ENCODE measurements at regions not wholly inside any gene's neighbourhood (a gene's known extent, or its start where the extent isn't known, plus 50 kb on each side); places are given as distances from the start of the nearest gene placed in this dataset.
"Not testable (repeated sequence)": the region's sequence is repeated elsewhere in the genome, so short reads cannot be mapped to it uniquely, and the experiment has no call there.

GRCh38 chr3:31319332-31319731 is 213.4 kb upstream of the STT3B start:
- Histone ChIP-seq H3K79me2 (ENCODE audit: insufficient read depth, low read length) (no peaks in the 10 kb centered on the region), H3K4me3 (ENCODE audit: low read depth, low read length, poor library complexity, severe bottlenecking) (no peak overlapping the region), H2AFZ (ENCODE audit: low read length) (no peak overlapping the region), H3K4me2 (ENCODE audit: low read length) (no peak overlapping the region), H3K4me1 (ENCODE audit: insufficient read depth, low read length, severe bottlenecking) (no peaks in the 10 kb centered on the region), H3F3A (ENCODE audit: insufficient read depth, low read length) (no peaks in the 10 kb centered on the region), H3K9ac (ENCODE audit: low read length) (no peak overlapping the region), H3K27me3 (ENCODE audit: insufficient read depth, low read length) (no peaks in the 10 kb centered on the region), H3K9me3 (ENCODE audit: low read length) (no peaks in the 10 kb centered on the region), H3K36me3 (ENCODE audit: insufficient read depth, low read length) (no peaks in the 10 kb centered on the region), H4K20me1 (ENCODE audit: insufficient read depth, low read length) (no peaks in the 10 kb centered on the region), H3K9me2 (ENCODE audit: low read depth, low read length) (no peaks in the 10 kb centered on the region), H3K27ac (ENCODE audit: low read depth, low read length, poor library complexity, severe bottlenecking) (no peak overlapping the region)
- no peak for TF ChIP-seq EZH2 (IDR thresholded peaks at IDR 0.05; ENCODE audit: borderline replicate concordance, low read length)
- TF ChIP-seq, protein P1, sequence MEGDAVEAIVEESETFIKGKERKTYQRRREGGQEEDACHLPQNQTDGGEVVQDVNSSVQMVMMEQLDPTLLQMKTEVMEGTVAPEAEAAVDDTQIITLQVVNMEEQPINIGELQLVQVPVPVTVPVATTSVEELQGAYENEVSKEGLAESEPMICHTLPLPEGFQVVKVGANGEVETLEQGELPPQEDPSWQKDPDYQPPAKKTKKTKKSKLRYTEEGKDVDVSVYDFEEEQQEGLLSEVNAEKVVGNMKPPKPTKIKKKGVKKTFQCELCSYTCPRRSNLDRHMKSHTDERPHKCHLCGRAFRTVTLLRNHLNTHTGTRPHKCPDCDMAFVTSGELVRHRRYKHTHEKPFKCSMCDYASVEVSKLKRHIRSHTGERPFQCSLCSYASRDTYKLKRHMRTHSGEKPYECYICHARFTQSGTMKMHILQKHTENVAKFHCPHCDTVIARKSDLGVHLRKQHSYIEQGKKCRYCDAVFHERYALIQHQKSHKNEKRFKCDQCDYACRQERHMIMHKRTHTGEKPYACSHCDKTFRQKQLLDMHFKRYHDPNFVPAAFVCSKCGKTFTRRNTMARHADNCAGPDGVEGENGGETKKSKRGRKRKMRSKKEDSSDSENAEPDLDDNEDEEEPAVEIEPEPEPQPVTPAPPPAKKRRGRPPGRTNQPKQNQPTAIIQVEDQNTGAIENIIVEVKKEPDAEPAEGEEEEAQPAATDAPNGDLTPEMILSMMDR (IDR thresholded peaks at IDR 0.05; ENCODE audit: low read length), result no peak

- no peaks in the 10 kb centered on the region for H4K20me1 ChIP-seq (ENCODE audit: insufficient read depth, low read length)
- H3K4me2 ChIP-seq (ENCODE audit: low read length), result no peak overlapping the region
- no peaks in the 10 kb centered on the region for H3F3A ChIP-seq (ENCODE audit: insufficient read depth, low read length)
- no peak overlapping the region for H3K27ac ChIP-seq (ENCODE audit: low read depth, low read length, poor library complexity, severe bottlenecking)
- no peaks in the 10 kb centered on the region for H3K79me2 ChIP-seq (ENCODE audit: insufficient read depth, low read length)
- H3K9me3 ChIP-seq (ENCODE audit: low read length), result no peaks in the 10 kb centered on the region
- H3K4me1 ChIP-seq (ENCODE audit: insufficient read depth, low read length, severe bottlenecking), result no peaks in the 10 kb centered on the region
- H3K27me3 ChIP-seq (ENCODE audit: insufficient read depth, low read length), result no peaks in the 10 kb centered on the region
- no peaks in the 10 kb centered on the region for H3K9me2 ChIP-seq (ENCODE audit: low read depth, low read length)
- TF ChIP-seq, protein P1 (IDR thresholded peaks at IDR 0.05; ENCODE audit: low read length), result no peak
- no peak for TF ChIP-seq EZH2 (IDR thresholded peaks at IDR 0.05; ENCODE audit: borderline replicate concordance, low read length)
- H3K9ac ChIP-seq (ENCODE audit: low read length), result no peak overlapping the region
- H2AFZ ChIP-seq (ENCODE audit: low read length), result no peak overlapping the region
- H3K36me3 ChIP-seq (ENCODE audit: insufficient read depth, low read length), result no peaks in the 10 kb centered on the region
- H3K4me3 ChIP-seq (ENCODE audit: low read depth, low read length, poor library complexity, severe bottlenecking), result no peak overlapping the region
These were observed 211.1 kb upstream of the STT3B start for GRCh38 chr3:31321620-31322019.

DNA sequence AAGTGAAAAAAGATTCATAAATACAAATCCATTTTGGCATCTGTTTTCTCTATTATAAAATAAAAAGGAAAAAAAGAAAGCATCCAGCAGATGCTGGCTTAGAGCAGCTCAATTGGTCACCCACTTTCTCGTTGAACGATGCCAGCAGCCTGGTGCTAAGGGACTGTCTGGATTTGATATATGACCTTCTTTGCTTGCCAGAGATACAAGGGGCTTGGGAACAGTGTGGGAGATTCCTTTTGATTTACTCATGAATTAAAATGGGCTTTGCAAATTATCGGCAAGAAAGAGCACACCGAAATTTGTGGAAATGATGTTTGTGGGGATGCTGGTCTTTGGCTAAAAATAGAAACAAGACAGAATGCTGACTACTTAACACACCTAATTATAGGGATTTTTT is 210.3 kb upstream of the STT3B start:
- no peaks in the 10 kb centered on the region for H3K4me1 ChIP-seq (ENCODE audit: insufficient read depth, low read length, severe bottlenecking)
- H3F3A ChIP-seq (ENCODE audit: insufficient read depth, low read length), result no peaks in the 10 kb centered on the region
- H3K9me2 ChIP-seq (ENCODE audit: low read depth, low read length), result no peaks in the 10 kb centered on the region
- no peak overlapping the region for H3K4me2 ChIP-seq (ENCODE audit: low read length)
- H3K27me3 ChIP-seq (ENCODE audit: insufficient read depth, low read length), result no peaks in the 10 kb centered on the region
- no peak overlapping the region for H3K9ac ChIP-seq (ENCODE audit: low read length)
- H2AFZ ChIP-seq (ENCODE audit: low read length), result no peak overlapping the region
- H3K9me3 ChIP-seq (ENCODE audit: low read length), result no peaks in the 10 kb centered on the region
- no peak overlapping the region for H3K27ac ChIP-seq (ENCODE audit: low read depth, low read length, poor library complexity, severe bottlenecking)
- no peak overlapping the region for H3K4me3 ChIP-seq (ENCODE audit: low read depth, low read length, poor library complexity, severe bottlenecking)
- H3K36me3 ChIP-seq (ENCODE audit: insufficient read depth, low read length), result no peaks in the 10 kb centered on the region
- no peaks in the 10 kb centered on the region for H3K79me2 ChIP-seq (ENCODE audit: insufficient read depth, low read length)
- H4K20me1 ChIP-seq (ENCODE audit: insufficient read depth, low read length), result no peaks in the 10 kb centered on the region
- TF ChIP-seq, protein P1 (IDR thresholded peaks at IDR 0.05; ENCODE audit: low read length), result no peak
- no peak for TF ChIP-seq EZH2 (IDR thresholded peaks at IDR 0.05; ENCODE audit: borderline replicate concordance, low read length)

DNA sequence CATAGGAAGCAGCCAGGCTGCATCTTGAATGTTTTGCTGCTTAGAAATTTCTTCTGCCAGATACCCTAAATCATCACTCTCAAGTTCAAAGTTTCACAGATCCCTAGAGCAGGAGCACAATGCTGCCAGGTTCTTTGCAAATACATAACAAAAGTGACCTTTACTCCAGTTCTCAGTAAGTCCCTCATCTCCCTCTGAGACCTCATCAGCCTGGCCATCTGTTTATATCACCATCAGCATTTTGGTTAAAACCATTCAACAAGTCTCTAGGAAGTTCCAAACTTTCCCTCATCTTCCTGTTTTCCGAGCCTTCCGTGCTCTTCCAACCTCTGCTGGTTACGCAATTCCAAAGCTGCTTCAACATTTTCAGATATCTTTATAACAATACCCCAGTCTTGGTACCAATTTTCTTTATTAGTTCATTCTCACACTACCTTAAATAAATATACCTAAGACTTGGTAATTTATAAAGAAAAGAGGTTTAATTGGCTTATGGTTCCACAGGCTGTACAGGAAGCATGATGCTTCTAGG is 204.8 kb upstream of the STT3B start:
- not testable (repeated sequence) for H3K9ac ChIP-seq (ENCODE audit: low read length); H3K4me1 ChIP-seq (ENCODE audit: insufficient read depth, low read length, severe bottlenecking); H3K4me3 ChIP-seq (ENCODE audit: low read depth, low read length, poor library complexity, severe bottlenecking); H3K4me2 ChIP-seq (ENCODE audit: low read length); H3F3A ChIP-seq (ENCODE audit: insufficient read depth, low read length); H3K27ac ChIP-seq (ENCODE audit: low read depth, low read length, poor library complexity, severe bottlenecking); H3K79me2 ChIP-seq (ENCODE audit: insufficient read depth, low read length); H3K36me3 ChIP-seq (ENCODE audit: insufficient read depth, low read length); H3K27me3 ChIP-seq (ENCODE audit: insufficient read depth, low read length); H2AFZ ChIP-seq (ENCODE audit: low read length); H3K9me2 ChIP-seq (ENCODE audit: low read depth, low read length); H3K9me3 ChIP-seq (ENCODE audit: low read length); H4K20me1 ChIP-seq (ENCODE audit: insufficient read depth, low read length)
